Nucleus accumbens (tissue), 56 donors: ENCODE measurements at regions not wholly inside any gene's neighbourhood (a gene's known extent, or its start where the extent isn't known, plus 50 kb on each side); places are given as distances from the start of the nearest gene placed in this dataset.

Experiments
- DNase-seq, 56 donors: peaks; one replicate each; lab custom pipeline; 2025; lab: John Stamatoyannopoulos, UW

GRCh38 chr16:58970775-58971174 lies 236.7 kb upstream of the GOT2 start:
- DNase-seq, result no peak

- no peak for DNase-seq
Measured at GRCh38 chr16:58963479-58963878, 229.4 kb upstream of the GOT2 start.

GRCh38 chr16:58962811-58963210 lies 228.7 kb upstream of the GOT2 start:
- DNase-seq, result no peak

GRCh38 chr16:58960484-58960883 lies 226.4 kb upstream of the GOT2 start:
- DNase-seq, result no peak

- no peak for DNase-seq
Measured at GRCh38 chr16:58960034-58960433, 225.9 kb upstream of the GOT2 start.

- no peak for DNase-seq
Measured at GRCh38 chr16:58958749-58959148, 224.6 kb upstream of the GOT2 start.

- DNase-seq, result no peak
Measured at GRCh38 chr16:58948244-58948643, 214.1 kb upstream of the GOT2 start.

- DNase-seq, result no peak
Measured at GRCh38 chr16:58940609-58941008, 206.5 kb upstream of the GOT2 start.

- no peak for DNase-seq
Measured at GRCh38 chr16:58938811-58939210, 204.7 kb upstream of the GOT2 start.

GRCh38 chr16:58937661-58938060 lies 203.5 kb upstream of the GOT2 start:
- DNase-seq, result no peak

- DNase-seq, result no peak
Measured at GRCh38 chr16:58933186-58933585, 199.1 kb upstream of the GOT2 start.

GRCh38 chr16:58931436-58931835 lies 197.3 kb upstream of the GOT2 start:
- no peak for DNase-seq

- DNase-seq, result no peak
Measured at GRCh38 chr16:58923094-58923493, 189.0 kb upstream of the GOT2 start.

- no peak for DNase-seq
Measured at GRCh38 chr16:58913456-58913855, 179.3 kb upstream of the GOT2 start.

- no peak for DNase-seq
Measured at GRCh38 chr16:58912571-58912970, 178.5 kb upstream of the GOT2 start.

- no peak for DNase-seq
Measured at GRCh38 chr16:58906981-58907715, 173.0 kb upstream of the GOT2 start.

GRCh38 chr16:58904291-58904690 lies 170.2 kb upstream of the GOT2 start:
- no peak for DNase-seq

GRCh38 chr16:58889516-58889915 lies 155.4 kb upstream of the GOT2 start:
- no peak for DNase-seq

- no peak for DNase-seq
Measured at GRCh38 chr16:58885528-58886170, 151.5 kb upstream of the GOT2 start.

- no peak for DNase-seq
Measured at GRCh38 chr16:58884141-58884540, 150.0 kb upstream of the GOT2 start.

- DNase-seq, result no peak
Measured at GRCh38 chr16:58883131-58883530, 149.0 kb upstream of the GOT2 start.

GRCh38 chr16:58882292-58882691 lies 148.2 kb upstream of the GOT2 start:
- peak in 2 of 56 donors; percentile 2 for DNase-seq
